CD4-positive, CD25-positive, alpha-beta regulatory T cell (primary cell): ENCODE measurements at regions not wholly inside any gene's neighbourhood (a gene's known extent, or its start where the extent isn't known, plus 50 kb on each side); places are given as distances from the start of the nearest gene placed in this dataset.

Experiments
- ATAC-seq, 2 donors: fragments of 150-1000 bp; cut with Tn5 transposase; one replicate each; pipeline ENCODE4 v1.10.0; 2021; ENCODE audit warnings: low read depth in 2 of 2, moderate number of reproducible peaks in 2 of 2, moderate library complexity in 1 of 2
- DNase-seq, 3 donors: peaks; one replicate each; pipeline versions ENCODE4 v3.0.0 to v3.0.0-alpha.2; 2012 to 2022; ENCODE audit warnings: mixed read lengths in 1 of 3
- H3K27ac ChIP-seq: one replicate; pipeline ENCODE4 v1.7.0; 2013; ENCODE audit warnings: mild to moderate bottlenecking, low read length; ENCODE audit not compliant: insufficient read depth, poor library complexity, severe bottlenecking
- H3K27me3 ChIP-seq: one replicate; pipeline ENCODE4 v1.7.0; 2013; ENCODE audit warnings: low read length; ENCODE audit not compliant: control insufficient read depth, insufficient read depth
- H3K36me3 ChIP-seq: one replicate; pipeline ENCODE4 v1.7.0; 2013; ENCODE audit warnings: mild to moderate bottlenecking, low read length, moderate library complexity; ENCODE audit not compliant: control insufficient read depth, insufficient read depth
- H3K4me1 ChIP-seq: 2 replicates; pipeline ENCODE4 v1.7.0; 2013; ENCODE audit warnings: mild to moderate bottlenecking, low read length; ENCODE audit not compliant: insufficient read depth, control insufficient read depth, poor library complexity, severe bottlenecking
- H3K4me3 ChIP-seq: one replicate; pipeline ENCODE4 v1.7.0; 2013; ENCODE audit warnings: low read depth, mild to moderate bottlenecking, low read length, moderate library complexity
- H3K9me3 ChIP-seq, 2 experiments: 1 replicate in 1 of 2; 2 replicates in 1 of 2; pipeline ENCODE4 v1.7.0; 2013; ENCODE audit warnings: low read length in 2 of 2, mild to moderate bottlenecking in 1 of 2, moderate library complexity in 1 of 2; ENCODE audit not compliant: control insufficient read depth in 2 of 2
- H3K27ac Mint-ChIP-seq, 3 donors: one replicate each; pipeline ENCODE4 v1.8.0; 2020 to 2022; ENCODE audit warnings: mild to moderate bottlenecking in 3 of 3, mixed read lengths in 3 of 3, moderate library complexity in 2 of 3
- H3K27me3 Mint-ChIP-seq: one replicate; pipeline ENCODE4 v1.8.0; 2022; ENCODE audit warnings: mild to moderate bottlenecking, mixed read lengths
- H3K36me3 Mint-ChIP-seq: one replicate; pipeline ENCODE4 v1.8.0; 2020; ENCODE audit warnings: mixed read lengths
- H3K4me1 Mint-ChIP-seq, 4 donors: one replicate each; pipeline ENCODE4 v1.8.0; 2020 to 2022; ENCODE audit warnings: mixed read lengths in 4 of 4, mild to moderate bottlenecking in 1 of 4
- H3K4me3 Mint-ChIP-seq, 4 donors: one replicate each; pipeline ENCODE4 v1.8.0; 2020 to 2022; ENCODE audit warnings: mild to moderate bottlenecking in 4 of 4, mixed read lengths in 4 of 4, moderate library complexity in 3 of 4
- H3K9me3 Mint-ChIP-seq, 7 donors: one replicate each; pipeline ENCODE4 v1.8.0; 2020 to 2022; ENCODE audit warnings: mixed read lengths in 7 of 7, mild to moderate bottlenecking in 3 of 7, moderate library complexity in 2 of 7

DNA sequence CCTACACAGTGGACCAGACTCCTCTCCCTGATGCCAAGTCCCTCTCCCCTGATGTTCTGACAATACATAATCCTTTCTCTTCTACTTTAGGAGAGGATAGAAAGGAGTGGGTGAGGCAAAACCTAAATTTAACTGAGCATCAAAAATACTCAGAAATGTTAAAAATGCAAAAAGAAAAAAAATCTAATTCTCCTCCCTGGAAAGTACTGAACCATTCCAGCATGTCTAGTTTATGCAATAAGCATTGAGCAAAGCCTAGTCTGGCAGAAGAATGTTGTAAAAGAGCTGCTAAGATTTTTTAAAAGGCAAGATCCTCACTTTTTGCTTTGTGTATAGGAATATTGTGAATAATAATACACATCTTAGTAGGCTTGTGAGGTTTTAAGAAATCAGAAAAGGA, 116.6 kb upstream of the STXBP5 start:
- Histone ChIP-seq H3K4me3 (no peak overlapping the region), H3K27ac (no peak overlapping the region), H3K4me1 (no peaks in the 10 kb centered on the region), H3K27me3 (no peaks in the 10 kb centered on the region), H3K36me3 (no peaks in the 10 kb centered on the region), H3K9me3 (no peaks in the 10 kb centered on the region)
- Mint-ChIP-seq H3K4me3 (no peak overlapping the region), H3K27ac (no peak overlapping the region), H3K27me3 (no peaks in the 10 kb centered on the region), H3K9me3 (peaks cover 0 to 10% (median 3%) of the 10 kb centered on the region in 7 donors), H3K36me3 (no peaks in the 10 kb centered on the region), H3K4me1 (no peaks in the 10 kb centered on the region)
- ATAC-seq (no peak), DNase-seq (no peak)

DNA sequence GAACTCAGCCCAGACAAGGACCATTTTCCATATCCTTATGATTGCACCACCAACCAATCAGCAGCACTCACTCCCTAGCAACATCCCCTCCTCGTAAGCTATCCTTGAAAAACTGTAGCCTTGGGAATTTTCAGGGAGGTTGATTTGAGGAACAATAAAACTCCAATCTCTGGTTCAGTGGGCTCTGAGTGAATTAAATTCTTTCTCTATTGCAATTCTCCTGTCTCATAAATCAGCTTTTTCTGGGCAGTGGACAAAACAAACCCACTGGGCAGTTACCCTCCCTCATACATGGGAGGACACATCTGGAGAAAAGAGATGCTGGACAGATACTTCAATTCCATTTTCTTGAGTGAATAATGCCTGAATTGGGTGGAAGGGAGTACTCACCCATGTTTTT, 115.4 kb upstream of the STXBP5 start:
- H3K36me3 ChIP-seq, result no peaks in the 10 kb centered on the region
- Mint-ChIP-seq H3K27me3 (no peaks in the 10 kb centered on the region), H3K4me1 (no peaks in the 10 kb centered on the region), H3K27ac (no peak overlapping the region), H3K36me3 (no peaks in the 10 kb centered on the region), H3K9me3 (peaks cover 0 to 10% (median 3%) of the 10 kb centered on the region in 7 donors), H3K4me3 (no peak overlapping the region)
- ATAC-seq, result no peak
- H3K9me3 ChIP-seq, result no peaks in the 10 kb centered on the region
- no peaks in the 10 kb centered on the region for H3K4me1 ChIP-seq
- no peak for DNase-seq
- no peaks in the 10 kb centered on the region for H3K27me3 ChIP-seq
- H3K4me3 ChIP-seq, result no peak overlapping the region
- H3K27ac ChIP-seq, result no peak overlapping the region

DNA sequence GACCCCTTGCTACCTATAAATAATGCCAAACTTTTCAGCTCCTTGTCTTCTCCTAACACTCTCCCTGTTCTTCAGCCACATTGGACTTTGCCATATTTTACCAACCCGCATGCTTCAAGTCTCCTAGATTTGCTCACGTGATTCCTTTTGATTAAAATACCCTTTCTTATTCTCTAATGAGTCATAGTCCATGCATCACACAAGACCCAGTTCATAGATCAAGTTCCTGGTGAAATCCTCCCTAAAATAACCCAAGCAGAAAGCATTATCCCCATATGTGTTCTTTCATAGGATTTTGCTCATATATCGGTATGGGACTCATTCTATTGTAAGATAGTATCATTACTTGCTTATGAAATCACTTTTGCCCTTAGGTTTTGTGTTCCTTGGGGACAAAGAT, 108.9 kb upstream of the STXBP5 start:
- H3K27me3 Mint-ChIP-seq, result no peaks in the 10 kb centered on the region
- Histone ChIP-seq H3K4me3 (no peak overlapping the region), H3K27me3 (no peaks in the 10 kb centered on the region), H3K9me3 (no peaks in the 10 kb centered on the region), H3K27ac (no peak overlapping the region), H3K4me1 (no peaks in the 10 kb centered on the region), H3K36me3 (no peaks in the 10 kb centered on the region)
- no peaks in the 10 kb centered on the region for H3K36me3 Mint-ChIP-seq
- H3K27ac Mint-ChIP-seq, result no peak overlapping the region
- no peak for ATAC-seq
- no peak overlapping the region for H3K4me3 Mint-ChIP-seq
- H3K9me3 Mint-ChIP-seq, result no peaks in the 10 kb centered on the region
- no peak for DNase-seq
- no peaks in the 10 kb centered on the region for H3K4me1 Mint-ChIP-seq

DNA sequence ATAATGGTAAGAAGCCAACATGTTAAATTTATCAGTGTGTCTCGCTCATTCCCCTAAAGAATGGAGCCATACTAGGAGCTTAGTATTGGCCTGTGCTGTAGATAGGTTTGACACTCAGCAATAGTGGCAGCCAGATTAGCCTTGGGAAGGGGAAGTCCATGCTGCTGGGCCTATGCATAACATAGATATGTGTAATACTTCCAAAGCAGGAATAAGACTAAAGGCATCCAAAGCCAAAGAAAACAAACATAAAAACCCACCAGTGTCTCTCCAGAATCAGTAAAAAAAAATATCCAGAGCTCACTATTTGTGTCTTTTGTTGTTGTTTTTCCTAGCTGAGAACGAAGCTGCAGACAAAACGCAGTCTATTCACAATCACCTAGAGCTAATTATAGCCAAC, 104.2 kb upstream of the STXBP5 start:
- H3K4me3 ChIP-seq, result no peak overlapping the region
- ATAC-seq (no peak), DNase-seq (no peak)
- Mint-ChIP-seq H3K4me1 (peaks cover 0 to 17% (median 2%) of the 10 kb centered on the region in 4 donors), H3K4me3 (no peak overlapping the region), H3K9me3 (peaks cover 0 to 3% (median 0%) of the 10 kb centered on the region in 7 donors), H3K27ac (no peak overlapping the region), H3K36me3 (no peaks in the 10 kb centered on the region), H3K27me3 (no peaks in the 10 kb centered on the region)
- no peaks in the 10 kb centered on the region for H3K4me1 ChIP-seq
- H3K27ac ChIP-seq, result no peak overlapping the region
- no peaks in the 10 kb centered on the region for H3K9me3 ChIP-seq
- no peaks in the 10 kb centered on the region for H3K27me3 ChIP-seq
- H3K36me3 ChIP-seq, result no peaks in the 10 kb centered on the region

DNA sequence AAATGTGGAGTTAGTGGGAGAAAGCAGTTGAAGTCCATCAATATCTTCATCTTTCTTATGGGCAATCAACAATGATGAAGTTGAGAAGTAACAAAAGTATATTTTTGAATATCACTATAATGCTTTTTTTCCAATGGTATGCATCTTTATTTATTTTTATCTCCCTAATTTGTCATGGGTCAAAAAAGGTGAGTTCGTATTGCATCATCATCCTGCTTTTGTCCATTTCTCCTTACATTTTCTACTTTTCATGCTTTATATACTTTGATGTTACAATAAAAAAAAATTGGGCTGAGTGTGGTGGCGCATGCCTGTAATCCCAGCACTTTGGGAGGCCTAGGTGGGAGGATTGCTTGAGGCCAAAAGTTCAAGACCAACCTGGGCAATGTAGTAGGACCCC, 101.2 kb upstream of the STXBP5 start:
- no peak overlapping the region for H3K4me3 Mint-ChIP-seq
- H3K4me3 ChIP-seq, result no peak overlapping the region
- no peaks in the 10 kb centered on the region for H3K27me3 Mint-ChIP-seq
- H3K9me3 Mint-ChIP-seq, result peaks cover 0 to 3% (median 0%) of the 10 kb centered on the region in 7 donors
- ATAC-seq (no peak), DNase-seq (no peak)
- no peaks in the 10 kb centered on the region for H3K27me3 ChIP-seq
- no peaks in the 10 kb centered on the region for H3K36me3 Mint-ChIP-seq
- H3K36me3 ChIP-seq, result no peaks in the 10 kb centered on the region
- no peak overlapping the region for H3K27ac Mint-ChIP-seq
- no peak overlapping the region for H3K27ac ChIP-seq
- no peaks in the 10 kb centered on the region for H3K9me3 ChIP-seq
- peaks cover 5 to 24% (median 6%) of the 10 kb centered on the region in 4 donors for H3K4me1 Mint-ChIP-seq
- no peaks in the 10 kb centered on the region for H3K4me1 ChIP-seq

DNA sequence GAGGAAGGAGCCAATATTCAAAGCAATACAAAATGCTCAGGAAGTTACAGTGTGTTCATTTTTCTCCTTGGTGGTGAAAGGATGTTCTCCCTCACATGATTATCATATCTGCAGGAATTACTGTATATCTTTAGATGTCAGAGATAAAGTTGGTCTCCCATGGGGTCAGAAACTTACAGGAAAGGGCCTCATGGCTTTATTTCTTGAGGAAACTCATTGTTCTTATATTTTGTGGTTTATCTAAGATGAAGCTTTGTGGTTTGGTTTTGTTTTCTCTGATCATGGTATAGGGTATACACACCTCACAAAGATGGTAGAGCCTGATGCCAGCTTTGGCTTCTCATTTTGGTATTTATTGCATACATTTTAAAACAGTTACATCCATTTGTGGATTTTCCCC, 100.5 kb upstream of the STXBP5 start:
- Histone ChIP-seq H3K27ac (no peak overlapping the region), H3K4me1 (peaks cover 5% of the 10 kb centered on the region), H3K27me3 (no peaks in the 10 kb centered on the region), H3K36me3 (no peaks in the 10 kb centered on the region), H3K4me3 (no peak overlapping the region), H3K9me3 (no peaks in the 10 kb centered on the region)
- DNase-seq, result no peak
- peak overlapping the region in 1 of 4 donors; percentile 29 for H3K4me3 Mint-ChIP-seq
- no peaks in the 10 kb centered on the region for H3K27me3 Mint-ChIP-seq
- H3K27ac Mint-ChIP-seq, result no peak overlapping the region
- no peak for ATAC-seq
- H3K4me1 Mint-ChIP-seq, result peaks cover 5 to 30% (median 6%) of the 10 kb centered on the region in 4 donors
- peaks cover 0 to 3% (median 0%) of the 10 kb centered on the region in 7 donors for H3K9me3 Mint-ChIP-seq
- H3K36me3 Mint-ChIP-seq, result no peaks in the 10 kb centered on the region

DNA sequence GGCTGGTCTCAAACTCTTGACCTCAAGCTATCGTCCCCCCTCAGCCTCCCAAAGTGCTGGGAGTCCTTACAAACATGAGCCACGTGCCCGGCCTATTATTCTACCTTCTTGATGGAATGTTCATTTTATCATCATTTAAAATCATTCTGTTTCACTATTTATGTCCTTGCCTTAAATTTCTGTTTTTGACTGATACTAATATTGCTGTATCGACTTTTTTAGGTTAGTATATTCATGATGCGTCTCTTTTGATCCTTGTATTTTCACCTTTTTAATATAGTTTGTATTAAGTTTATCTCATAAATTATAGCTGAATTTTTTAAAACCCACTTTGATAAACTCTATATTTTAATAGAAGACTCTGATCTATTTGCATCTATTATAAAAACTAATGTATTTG, 98.4 kb upstream of the STXBP5 start:
- Mint-ChIP-seq H3K4me1 (peaks cover 16 to 47% (median 21%) of the 10 kb centered on the region in 4 donors), H3K27me3 (peaks cover 9% of the 10 kb centered on the region)
- no peaks in the 10 kb centered on the region for H3K9me3 ChIP-seq

DNA sequence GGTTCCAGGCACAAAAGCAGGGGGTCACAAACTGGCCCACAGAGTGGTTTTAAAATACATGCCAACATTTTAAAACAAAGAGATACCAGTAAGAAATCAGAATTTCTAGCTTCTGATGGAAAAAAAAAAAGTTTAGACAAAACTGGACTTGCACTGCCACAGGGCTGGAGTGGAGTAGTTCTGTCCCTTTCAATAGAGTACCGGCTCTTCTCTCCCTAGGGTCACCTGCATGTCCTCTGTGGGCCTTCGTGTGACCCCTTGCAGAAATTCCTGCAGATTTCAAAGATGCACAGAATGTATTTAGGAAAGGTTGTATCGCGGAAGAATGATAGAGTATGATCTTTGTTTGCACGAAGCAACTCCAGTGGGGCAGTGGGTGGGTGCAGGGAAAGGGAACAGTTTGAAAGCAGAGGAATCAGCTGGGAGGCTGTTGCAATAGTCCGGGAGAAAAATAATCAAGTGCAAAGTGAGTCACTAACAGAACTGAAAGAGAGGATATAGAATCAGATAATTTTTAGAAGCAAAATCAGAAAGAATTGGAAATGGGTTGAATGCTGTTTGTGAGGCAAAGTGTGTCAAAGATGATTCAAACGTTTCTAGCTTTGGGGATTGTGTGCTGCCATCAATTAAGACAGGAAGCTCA, 97.3 kb upstream of the STXBP5 start:
- Mint-ChIP-seq H3K27ac (peak overlapping the region in 1 of 3 donors; percentile 59), H3K4me1 (peaks cover 16 to 54% (median 22%) of the 10 kb centered on the region in 4 donors), H3K9me3 (peaks cover 0 to 3% (median 0%) of the 10 kb centered on the region in 7 donors), H3K4me3 (peak overlapping the region in 2 of 4 donors; percentile 26 to 36), H3K36me3 (peaks cover 6% of the 10 kb centered on the region), H3K27me3 (peaks cover 9% of the 10 kb centered on the region)
- DNase-seq (no peak), ATAC-seq (no peak)
- Histone ChIP-seq H3K4me3 (no peak overlapping the region), H3K27ac (no peak overlapping the region), H3K36me3 (no peaks in the 10 kb centered on the region), H3K27me3 (no peaks in the 10 kb centered on the region), H3K9me3 (no peaks in the 10 kb centered on the region), H3K4me1 (peaks cover 18% of the 10 kb centered on the region)

More for the DNA sequence above, 98.4 kb upstream of the STXBP5 start:
- Histone ChIP-seq H3K36me3 (no peaks in the 10 kb centered on the region), H3K27ac (no peak overlapping the region), H3K27me3 (no peaks in the 10 kb centered on the region), H3K4me3 (no peak overlapping the region), H3K4me1 (peaks cover 18% of the 10 kb centered on the region)
- Mint-ChIP-seq H3K27ac (no peak overlapping the region), H3K4me3 (no peak overlapping the region), H3K36me3 (peaks cover 3% of the 10 kb centered on the region), H3K9me3 (peaks cover 0 to 3% (median 0%) of the 10 kb centered on the region in 7 donors)
- no peak for ATAC-seq
- no peak for DNase-seq
